Tibial artery (tissue), 4 donors: ENCODE measurements at regions not wholly inside any gene's neighbourhood (a gene's known extent, or its start where the extent isn't known, plus 50 kb on each side); places are given as distances from the start of the nearest gene placed in this dataset.

Source experiments
- DNase-seq, 2 donors: peaks; one replicate each; pipeline ENCODE4 v3.0.0-alpha.2; 2019
- H3K27ac ChIP-seq, 2 donors: fragments of 200-600 bp; sonication (generic) in 1 of 2; 1 replicate in 1 of 2; 2 replicates in 1 of 2; pipeline ENCODE4 v1.5.1; 2018 to 2019; ENCODE audit warnings: mild to moderate bottlenecking in 1 of 2
- H3K27me3 ChIP-seq, 2 donors: fragments of 200-600 bp; sonication (generic) in 1 of 2; one replicate each; pipeline versions ENCODE4 v1.5.1 to v1.6.0; 2016 to 2019
- H3K36me3 ChIP-seq, 3 donors: fragments of 200-600 bp; sonication (generic) in 2 of 3; one replicate each; pipeline ENCODE4 v1.5.1; 2016 to 2019; ENCODE audit warnings: mild to moderate bottlenecking in 2 of 3
- H3K4me1 ChIP-seq, 4 donors: fragments of 200-600 bp; sonication (generic) in 2 of 4; 1 replicate in 3 of 4; 2 replicates in 1 of 4; pipeline ENCODE4 v1.5.1; 2016 to 2019
- H3K4me3 ChIP-seq, 2 donors: fragments of 200-600 bp; sonication (generic) in 1 of 2; 1 replicate in 1 of 2; 2 replicates in 1 of 2; pipeline ENCODE4 v1.5.1; 2018 to 2019; ENCODE audit warnings: mild to moderate bottlenecking in 2 of 2
- H3K9me3 ChIP-seq, 3 donors: fragments of 200-600 bp; sonication (generic) in 1 of 3; one replicate each; pipeline ENCODE4 v1.5.1; 2016 to 2019
- CTCF ChIP-seq, 2 experiments: fragments of 200-600 bp in 1 of 2; fragments of 450-650 bp in 1 of 2; IDR thresholded peaks; one replicate each; pipeline ENCODE4 v1.5.1; 2017 to 2019; ENCODE audit warnings: antibody characterized with exemption in 2 of 2, mild to moderate bottlenecking in 1 of 2, moderate library complexity in 1 of 2
- intact Hi-C: fragments of 100-400 bp; cut with DNase I; formaldehyde crosslinking; loops from one replicate; pipeline ENCODE4 v1.15.0; 2023; ENCODE audit warnings: low total_unique reads

- H3K27ac ChIP-seq = no peak overlapping the region
- H3K9me3 ChIP-seq = no peaks in the 10 kb centered on the region
- no peak for TF ChIP-seq CTCF (IDR thresholded peaks at IDR 0.05)
- H3K27me3 ChIP-seq = no peaks in the 10 kb centered on the region
- no peak for DNase-seq
- no peaks in the 10 kb centered on the region for H3K4me1 ChIP-seq
- no peak overlapping the region for H3K4me3 ChIP-seq
- no peaks in the 10 kb centered on the region for H3K36me3 ChIP-seq
- intact Hi-C loops = no loop called here
Observed at GRCh38 chr7:96380111-96380512, 58.2 kb upstream of the SLC25A13 start.

GRCh38 chr7:96377399-96377798 lies 55.5 kb upstream of the SLC25A13 start:
- DNase-seq = no peak
- Histone ChIP-seq H3K4me1 (no peaks in the 10 kb centered on the region), H3K9me3 (no peaks in the 10 kb centered on the region), H3K4me3 (no peak overlapping the region), H3K27me3 (no peaks in the 10 kb centered on the region), H3K36me3 (no peaks in the 10 kb centered on the region), H3K27ac (no peak overlapping the region)
- intact Hi-C loops = no loop called here
- TF ChIP-seq CTCF (IDR thresholded peaks at IDR 0.05) = no peak
